Endodermal cell (in vitro differentiated cells): ENCODE measurements at regions not wholly inside any gene's neighbourhood (a gene's known extent, or its start where the extent isn't known, plus 50 kb on each side); places are given as distances from the start of the nearest gene placed in this dataset.

Source experiments
- DNase-seq: peaks from one replicate; pipeline ENCODE4 v3.0.0-alpha.2; 2017
- H3K27ac ChIP-seq: 2 replicates; pipeline ENCODE4 v1.5.1; 2013; ENCODE audit warnings: mild to moderate bottlenecking, low read depth, low read length, moderate library complexity
- H3K27me3 ChIP-seq: 2 replicates; pipeline ENCODE4 v1.6.1; 2013; ENCODE audit warnings: mild to moderate bottlenecking, low read length, moderate library complexity; ENCODE audit not compliant: insufficient read depth, control insufficient read depth, poor library complexity, severe bottlenecking
- H3K36me3 ChIP-seq: 2 replicates; pipeline ENCODE4 v1.7.0; 2013; ENCODE audit warnings: mild to moderate bottlenecking, low read length, moderate library complexity; ENCODE audit not compliant: control insufficient read depth, insufficient read depth
- H3K4me1 ChIP-seq: one replicate; pipeline ENCODE4 v1.7.0; 2013; ENCODE audit warnings: low read length; ENCODE audit not compliant: control insufficient read depth, insufficient read depth
- H3K4me3 ChIP-seq: 2 replicates; pipeline ENCODE4 v1.5.1; 2013; ENCODE audit warnings: mild to moderate bottlenecking, low read length, moderate library complexity
- H3K9ac ChIP-seq: 2 replicates; pipeline ENCODE4 v1.6.1; 2013; ENCODE audit warnings: mild to moderate bottlenecking, low read length, moderate library complexity; ENCODE audit not compliant: poor library complexity, severe bottlenecking; ENCODE audit errors: extremely low read depth
- H3K9me3 ChIP-seq: 2 replicates; pipeline ENCODE4 v1.6.1; 2013; ENCODE audit warnings: mild to moderate bottlenecking, low read length, moderate library complexity; ENCODE audit not compliant: control insufficient read depth
- H3K27ac Mint-ChIP-seq: 2 replicates; pipeline ENCODE4 v1.8.0; 2020; ENCODE audit warnings: mixed read lengths
- H3K27me3 Mint-ChIP-seq: 2 replicates; pipeline ENCODE4 v1.8.0; 2021; ENCODE audit warnings: mild to moderate bottlenecking, mixed read lengths; ENCODE audit not compliant: insufficient read depth
- H3K36me3 Mint-ChIP-seq: 2 replicates; pipeline ENCODE4 v1.8.0; 2020; ENCODE audit warnings: low read depth, mixed read lengths
- H3K4me1 Mint-ChIP-seq: 2 replicates; pipeline ENCODE4 v1.8.0; 2020; ENCODE audit warnings: mixed read lengths
- H3K4me3 Mint-ChIP-seq: 2 replicates; pipeline ENCODE4 v1.8.0; 2020; ENCODE audit warnings: mild to moderate bottlenecking, moderate library complexity, mixed read lengths
- H3K9me3 Mint-ChIP-seq: 2 replicates; pipeline ENCODE4 v1.8.0; 2020; ENCODE audit warnings: mild to moderate bottlenecking, mixed read lengths
- CTCF ChIP-seq: fragments of 200-600 bp; sonication (generic); conservative IDR thresholded peaks from 2 replicates; pipeline ENCODE4 v1.5.0; 2021; ENCODE audit warnings: antibody characterized with exemption, mild to moderate bottlenecking
- WGBS, 2 experiments: methylation state at CpG; one replicate each; pipeline versions ENCODE4 v1.1.5 to v1.1.7; 2013; ENCODE audit warnings: missing lambda C conversion rate in 2 of 2, mixed read lengths in 1 of 2; ENCODE audit not compliant: insufficient coverage in 1 of 2, insufficient read length in 1 of 2; 5-methylcytosine and 5-hydroxymethylcytosine counted together

GRCh38 chr9:135392511-135392910 is 87.1 kb upstream of the PPP1R26 start:
- H3K9me3 ChIP-seq: peaks cover 17% of the 10 kb centered on the region
- no peaks in the 10 kb centered on the region for H3K36me3 ChIP-seq
- H3K4me1 Mint-ChIP-seq: no peaks in the 10 kb centered on the region
- peak; percentile 81 for DNase-seq
- no peaks in the 10 kb centered on the region for H3K36me3 Mint-ChIP-seq
- no peak overlapping the region for H3K27ac ChIP-seq
- H3K27me3 Mint-ChIP-seq: no peaks in the 10 kb centered on the region
- no peak overlapping the region for H3K4me3 ChIP-seq
- 61 to 69% methylated on average over 8 to 9 of the region's 9 CpGs for WGBS, 2 experiments
- no peak for TF ChIP-seq CTCF
- H3K27ac Mint-ChIP-seq: no peak overlapping the region
- H3K27me3 ChIP-seq: no peaks in the 10 kb centered on the region
- peaks cover 27% of the 10 kb centered on the region for H3K9me3 Mint-ChIP-seq
- H3K4me1 ChIP-seq: no peaks in the 10 kb centered on the region
- no peak overlapping the region for H3K9ac ChIP-seq
- no peak overlapping the region for H3K4me3 Mint-ChIP-seq

- no peak overlapping the region for H3K27ac ChIP-seq
- Mint-ChIP-seq H3K9me3 (peaks cover 34% of the 10 kb centered on the region), H3K27me3 (no peaks in the 10 kb centered on the region)
Measured at GRCh38 chr9:135394131-135394530, 85.5 kb upstream of the PPP1R26 start.

GRCh38 chr9:135394699-135395645 is 84.6 kb upstream of the PPP1R26 start:
- Mint-ChIP-seq H3K27ac (no peak overlapping the region), H3K36me3 (no peaks in the 10 kb centered on the region), H3K4me1 (no peaks in the 10 kb centered on the region)

More at GRCh38 chr9:135394131-135394530, 85.5 kb upstream of the PPP1R26 start:
- peaks cover 22% of the 10 kb centered on the region for H3K9me3 ChIP-seq
- H3K27me3 ChIP-seq: no peaks in the 10 kb centered on the region
- WGBS, 2 experiments: 90 to 94% methylated on average over 5 to 7 of the region's 7 CpGs
- Mint-ChIP-seq H3K4me1 (no peaks in the 10 kb centered on the region), H3K4me3 (no peak overlapping the region), H3K36me3 (no peaks in the 10 kb centered on the region), H3K27ac (no peak overlapping the region)
- no peak for DNase-seq
- no peaks in the 10 kb centered on the region for H3K36me3 ChIP-seq
- H3K4me3 ChIP-seq: no peak overlapping the region
- H3K4me1 ChIP-seq: no peaks in the 10 kb centered on the region
- no peak overlapping the region for H3K9ac ChIP-seq
- TF ChIP-seq CTCF: no peak

More at GRCh38 chr9:135394699-135395645, 84.6 kb upstream of the PPP1R26 start:
- Histone ChIP-seq H3K27ac (no peak overlapping the region), H3K9me3 (peaks cover 22% of the 10 kb centered on the region), H3K36me3 (no peaks in the 10 kb centered on the region), H3K27me3 (no peaks in the 10 kb centered on the region), H3K4me3 (no peak overlapping the region), H3K4me1 (no peaks in the 10 kb centered on the region), H3K9ac (no peak overlapping the region)
- H3K27me3 Mint-ChIP-seq: no peaks in the 10 kb centered on the region
- 93 to 94% methylated on average over 4 to 5 of the region's 5 CpGs for WGBS, 2 experiments
- TF ChIP-seq CTCF: no peak
- DNase-seq: no peak
- H3K4me3 Mint-ChIP-seq: no peak overlapping the region
- H3K9me3 Mint-ChIP-seq: peaks cover 34% of the 10 kb centered on the region
